Fibroblast of lung (primary cell): ENCODE measurements at regions not wholly inside any gene's neighbourhood (a gene's known extent, or its start where the extent isn't known, plus 50 kb on each side); places are given as distances from the start of the nearest gene placed in this dataset.

Experiments
- EZH2 ChIP-seq: IDR thresholded peaks from 2 replicates; pipeline ENCODE4 v1.5.1; 2012; ENCODE audit warnings: low read length, control low read depth, mild to moderate bottlenecking; ENCODE audit errors: missing control alignments
- TF ChIP-seq, protein P1 (sequence below), 2 donors: IDR thresholded peaks in 1 of 2; conservative IDR thresholded peaks in 1 of 2; 1 replicate in 1 of 2; 2 replicates in 1 of 2; pipeline ENCODE4 v1.5.1; 2011 to 2012; ENCODE audit warnings: low read length in 2 of 2, control low read depth in 1 of 2, inconsistent platforms in 1 of 2, low read depth in 1 of 2, mild to moderate bottlenecking in 1 of 2

DNA sequence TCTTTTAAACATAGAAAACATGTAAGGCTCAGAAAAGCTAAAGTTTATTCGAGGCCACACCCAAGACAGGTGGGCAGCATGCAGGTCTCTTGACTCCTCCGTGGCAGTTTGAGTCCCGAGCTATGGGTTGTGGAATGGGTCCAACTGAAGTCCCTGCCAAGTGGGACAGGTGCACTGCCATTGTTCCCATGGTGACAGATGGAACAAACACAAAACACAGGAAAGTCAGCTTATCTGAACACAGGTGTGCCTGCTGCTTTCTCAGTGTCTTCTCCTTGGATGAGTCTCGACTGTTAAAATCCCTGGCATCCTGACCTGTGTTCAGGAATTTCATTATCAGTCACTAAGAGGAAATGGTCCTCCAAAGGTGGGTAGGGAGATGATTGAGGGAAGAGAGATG is 99.0 kb upstream of the RAB4A start:
- TF ChIP-seq, protein P1, sequence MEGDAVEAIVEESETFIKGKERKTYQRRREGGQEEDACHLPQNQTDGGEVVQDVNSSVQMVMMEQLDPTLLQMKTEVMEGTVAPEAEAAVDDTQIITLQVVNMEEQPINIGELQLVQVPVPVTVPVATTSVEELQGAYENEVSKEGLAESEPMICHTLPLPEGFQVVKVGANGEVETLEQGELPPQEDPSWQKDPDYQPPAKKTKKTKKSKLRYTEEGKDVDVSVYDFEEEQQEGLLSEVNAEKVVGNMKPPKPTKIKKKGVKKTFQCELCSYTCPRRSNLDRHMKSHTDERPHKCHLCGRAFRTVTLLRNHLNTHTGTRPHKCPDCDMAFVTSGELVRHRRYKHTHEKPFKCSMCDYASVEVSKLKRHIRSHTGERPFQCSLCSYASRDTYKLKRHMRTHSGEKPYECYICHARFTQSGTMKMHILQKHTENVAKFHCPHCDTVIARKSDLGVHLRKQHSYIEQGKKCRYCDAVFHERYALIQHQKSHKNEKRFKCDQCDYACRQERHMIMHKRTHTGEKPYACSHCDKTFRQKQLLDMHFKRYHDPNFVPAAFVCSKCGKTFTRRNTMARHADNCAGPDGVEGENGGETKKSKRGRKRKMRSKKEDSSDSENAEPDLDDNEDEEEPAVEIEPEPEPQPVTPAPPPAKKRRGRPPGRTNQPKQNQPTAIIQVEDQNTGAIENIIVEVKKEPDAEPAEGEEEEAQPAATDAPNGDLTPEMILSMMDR (conservative IDR thresholded peaks at IDR 0.05 in 1 of 2, IDR thresholded peaks at IDR 0.05 in 1 of 2; ENCODE audit: low read depth in 1 of 2, low read length in 2 of 2) = no peak
- TF ChIP-seq EZH2 = no peak
